HCT116 (cell line): ENCODE measurements at regions not wholly inside any gene's neighbourhood (a gene's known extent, or its start where the extent isn't known, plus 50 kb on each side); places are given as distances from the start of the nearest gene placed in this dataset.

Source experiments
- ATAC-seq: fragments of 200-7000 bp; cut with Tn5 transposase; 2 replicates; pipeline ENCODE4 v1.9.1; 2020; ENCODE audit warnings: mild to moderate bottlenecking, moderate library complexity
- BruUV-seq: library from RNA; stranded (reverse); fragments of 400-500 nt; replicated peaks from 2 replicates; lab custom pipeline; 2021; lab: Mats Ljungman, UMichigan
- CTCF ChIA-PET: fragments of 300-600 bp; sonication (Branson Sonifier 250); formaldehyde crosslinking; loops from one replicate; lab custom pipeline; 2021; ENCODE audit warnings: antibody characterized with exemption; lab: Charles Lee
- POLR2A ChIA-PET: fragments of 300-600, 350-600 bp; sonication (Branson Sonifier 250); formaldehyde crosslinking; loops from one replicate; lab custom pipeline; 2021; ENCODE audit warnings: antibody characterized with exemption; lab: Charles Lee
- RAD21 ChIA-PET, 2 experiments: fragments of 300-600 bp; sonication (Branson Sonifier 250); formaldehyde crosslinking; loops; one replicate each; lab custom pipeline; 2023; ENCODE audit warnings: low total read pairs in 2 of 2; ENCODE audit not compliant: uncharacterized antibody in 2 of 2, unreplicated experiment in 2 of 2, low non-redundant PET in 1 of 2; lab: Charles Lee
- DNase-seq: peaks from one replicate; pipeline ENCODE4 v3.0.0-alpha.2; 2010; ENCODE audit warnings: low read depth, low spot score
- H2AFZ ChIP-seq: fragments of 200-600 bp; shearing (Covaris generic), sonication (generic); 2 replicates; pipeline ENCODE4 v1.6.1; 2017; ENCODE audit warnings: low read depth, mixed run types, mixed read lengths, antibody characterized with exemption, low read length; ENCODE audit not compliant: poor library complexity, severe bottlenecking
- H3K27ac ChIP-seq: 2 replicates; pipeline ENCODE4 v1.5.1; 2012; ENCODE audit warnings: low read depth, low read length
- H3K27me3 ChIP-seq: fragments of 200-600 bp; sonication (generic); 2 replicates; pipeline ENCODE4 v1.6.1; 2016; ENCODE audit warnings: mixed run types, low read length, mixed read lengths; ENCODE audit not compliant: insufficient read depth
- H3K36me3 ChIP-seq, 2 experiments: fragments of 200-500 bp in 1 of 2; fragments of 200-600 bp in 1 of 2; sonication (Bioruptor generic) in 1 of 2; sonication (generic) in 1 of 2; 2 replicates each; pipeline versions ENCODE4 v1.5.1 to v1.6.1; 2014 to 2016; ENCODE audit warnings: low read length in 2 of 2, inconsistent platforms in 1 of 2, mixed read lengths in 1 of 2, mixed run types in 1 of 2; ENCODE audit not compliant: insufficient read depth in 2 of 2, control insufficient read depth in 1 of 2
- H3K4me1 ChIP-seq, 2 experiments: fragments of 200-600 bp in 1 of 2; sonication (generic) in 1 of 2; 2 replicates each; pipeline versions ENCODE4 v1.5.1 to v1.6.1; 2012 to 2017; ENCODE audit warnings: low read length in 2 of 2, inconsistent platforms in 1 of 2, mild to moderate bottlenecking in 1 of 2, mixed read lengths in 1 of 2, mixed run types in 1 of 2, moderate library complexity in 1 of 2; ENCODE audit not compliant: insufficient read depth in 2 of 2, control insufficient read depth in 1 of 2
- H3K4me2 ChIP-seq: fragments of 200-600 bp; sonication (generic); 2 replicates; pipeline ENCODE4 v1.6.1; 2017; ENCODE audit warnings: mixed run types, low read length, mixed read lengths
- H3K4me3 ChIP-seq, 2 experiments: fragments of 200-600 bp in 1 of 2; sonication (generic) in 1 of 2; replicated peaks in 1 of 2; 2 replicates each; pipeline ENCODE4 v1.5.1; 2011 to 2016; ENCODE audit warnings: low read length in 2 of 2, control low read depth in 1 of 2, low read depth in 1 of 2, mild to moderate bottlenecking in 1 of 2, mixed read lengths in 1 of 2, mixed run types in 1 of 2
- H3K79me2 ChIP-seq: fragments of 200-600 bp; sonication (generic); 2 replicates; pipeline ENCODE4 v1.6.1; 2017; ENCODE audit warnings: mild to moderate bottlenecking, mixed run types, low read length, moderate library complexity, mixed read lengths; ENCODE audit not compliant: insufficient read depth
- H3K9ac ChIP-seq: fragments of 200-600 bp; sonication (generic); 2 replicates; pipeline ENCODE4 v1.6.1; 2016; ENCODE audit warnings: low read length, mixed read lengths
- H3K9me2 ChIP-seq: fragments of 200-600 bp; sonication (generic), shearing (Covaris generic); 2 replicates; pipeline ENCODE4 v1.6.1; 2017; ENCODE audit warnings: mixed run types, mild to moderate bottlenecking, moderate library complexity; ENCODE audit not compliant: insufficient read depth
- H3K9me3 ChIP-seq, 2 experiments: fragments of 200-500 bp in 1 of 2; fragments of 200-600 bp in 1 of 2; sonication (Bioruptor generic) in 1 of 2; sonication (generic) in 1 of 2; 2 replicates each; pipeline ENCODE4 v1.6.1; 2014 to 2017; ENCODE audit warnings: low read length in 2 of 2, mixed read lengths in 2 of 2, inconsistent platforms in 1 of 2, low read depth in 1 of 2, mild to moderate bottlenecking in 1 of 2, mixed run types in 1 of 2, moderate library complexity in 1 of 2; ENCODE audit not compliant: control insufficient read depth in 1 of 2, insufficient read depth in 1 of 2
- H4K20me1 ChIP-seq: fragments of 200-600 bp; sonication (generic), shearing (Covaris generic); 2 replicates; pipeline ENCODE4 v1.6.1; 2017; ENCODE audit warnings: mixed run types, mild to moderate bottlenecking, moderate library complexity; ENCODE audit not compliant: insufficient read depth
- CBX3 ChIP-seq: IDR thresholded peaks from 2 replicates; pipeline ENCODE4 v1.6.1; 2012; ENCODE audit warnings: low read depth
- ELF1 ChIP-seq: IDR thresholded peaks from 2 replicates; pipeline ENCODE4 v1.6.1; 2012; ENCODE audit warnings: low read depth, borderline replicate concordance
- EZH2 ChIP-seq: fragments of 200-600 bp; sonication (generic); IDR thresholded peaks from 2 replicates; pipeline ENCODE4 v1.6.1; 2017; ENCODE audit warnings: antibody characterized with exemption, mixed run types
- EZH2phosphoT487 ChIP-seq: fragments of 200-600 bp; IDR thresholded peaks from 2 replicates; pipeline ENCODE4 v1.6.1; 2018; ENCODE audit warnings: antibody characterized with exemption, borderline replicate concordance
- FOSL1 ChIP-seq: IDR thresholded peaks from 2 replicates; pipeline ENCODE4 v1.6.1; 2012; ENCODE audit warnings: low read depth
- JUND ChIP-seq: IDR thresholded peaks from 2 replicates; pipeline ENCODE4 v1.6.1; 2012
- POLR2AphosphoS5 ChIP-seq: IDR thresholded peaks from 2 replicates; pipeline ENCODE4 v1.6.1; 2011; ENCODE audit warnings: mild to moderate bottlenecking, low read depth, low read length, moderate library complexity
- SP1 ChIP-seq: IDR thresholded peaks from 2 replicates; pipeline ENCODE4 v1.6.1; 2012; ENCODE audit warnings: low read depth
- TCF7L2 ChIP-seq: IDR thresholded peaks from 2 replicates; pipeline ENCODE4 v1.7.0; 2011; ENCODE audit warnings: borderline replicate concordance, inconsistent platforms; ENCODE audit not compliant: insufficient read depth, insufficient read length; ENCODE audit errors: extremely low read depth
- ZNF274 ChIP-seq: fragments of 200-500 bp; sonication (Bioruptor generic); IDR thresholded peaks from 2 replicates; pipeline ENCODE4 v1.6.1; 2014; ENCODE audit warnings: mild to moderate bottlenecking, low read depth, low read length, inconsistent platforms
- intact Hi-C: fragments of 100-400 bp; cut with micrococcal nuclease; formaldehyde crosslinking; loops from 2 replicates; pipeline ENCODE4 v1.10.0; 2022
- TF ChIP-seq, protein P1 (sequence below): IDR thresholded peaks from 2 replicates; pipeline ENCODE4 v1.6.1; 2012; ENCODE audit warnings: low read depth
- TF ChIP-seq, protein P2 (sequence below), 3 experiments: fragments of 200-600 bp in 1 of 3; sonication (generic) in 1 of 3; IDR thresholded peaks in 2 of 3; conservative IDR thresholded peaks in 1 of 3; 2 replicates each; pipeline ENCODE4 v1.5.1; 2012 to 2017; ENCODE audit warnings: low read depth in 2 of 3, low read length in 2 of 3, antibody characterized with exemption in 1 of 3, borderline replicate concordance in 1 of 3, control low read depth in 1 of 3, mild to moderate bottlenecking in 1 of 3, mixed read lengths in 1 of 3, mixed run types in 1 of 3, moderate library complexity in 1 of 3; ENCODE audit not compliant: insufficient read depth in 1 of 3

DNA sequence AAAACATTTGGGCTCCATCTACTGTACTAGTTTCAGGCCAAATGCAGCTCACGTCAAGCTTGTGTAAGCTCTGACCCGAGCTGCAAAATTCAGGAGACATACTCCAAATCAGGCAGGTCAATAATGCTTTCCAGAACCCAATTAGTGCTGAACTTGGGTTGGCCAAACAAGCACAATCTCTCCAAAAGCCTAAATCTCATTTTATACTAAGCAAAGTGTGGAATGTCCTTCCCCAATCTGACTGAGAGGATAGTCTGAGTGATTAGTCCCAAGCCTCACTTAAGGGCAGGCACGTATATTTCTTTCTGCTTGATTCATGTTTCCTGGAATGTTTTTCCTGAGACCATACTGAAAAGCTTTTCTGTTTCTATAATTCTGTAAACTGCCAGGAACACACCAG, 79.9 kb downstream of the NKX6-1 start:
- Histone ChIP-seq H2AFZ (no peak overlapping the region), H3K4me3 (no peak overlapping the region), H3K4me2 (no peak overlapping the region), H3K27ac (no peak overlapping the region), H3K9ac (no peak overlapping the region), H3K79me2 (no peaks in the 10 kb centered on the region), H3K9me2 (no peaks in the 10 kb centered on the region), H4K20me1 (no peaks in the 10 kb centered on the region), H3K4me1 (no peaks in the 10 kb centered on the region), H3K36me3 (no peaks in the 10 kb centered on the region), H3K27me3 (no peaks in the 10 kb centered on the region), H3K9me3 (no peaks in the 10 kb centered on the region)
- ChIA-PET POLR2A (no interaction called here), RAD21 (no interaction called here), CTCF (no interaction called here)
- DNase-seq (no peak), ATAC-seq (no peak)
- BruUV-seq, result no TSS peak
- intact Hi-C loops, result no loop called here
- no peak for TF ChIP-seq ELF1
- TF ChIP-seq SP1, result no peak
- TF ChIP-seq, protein P1, sequence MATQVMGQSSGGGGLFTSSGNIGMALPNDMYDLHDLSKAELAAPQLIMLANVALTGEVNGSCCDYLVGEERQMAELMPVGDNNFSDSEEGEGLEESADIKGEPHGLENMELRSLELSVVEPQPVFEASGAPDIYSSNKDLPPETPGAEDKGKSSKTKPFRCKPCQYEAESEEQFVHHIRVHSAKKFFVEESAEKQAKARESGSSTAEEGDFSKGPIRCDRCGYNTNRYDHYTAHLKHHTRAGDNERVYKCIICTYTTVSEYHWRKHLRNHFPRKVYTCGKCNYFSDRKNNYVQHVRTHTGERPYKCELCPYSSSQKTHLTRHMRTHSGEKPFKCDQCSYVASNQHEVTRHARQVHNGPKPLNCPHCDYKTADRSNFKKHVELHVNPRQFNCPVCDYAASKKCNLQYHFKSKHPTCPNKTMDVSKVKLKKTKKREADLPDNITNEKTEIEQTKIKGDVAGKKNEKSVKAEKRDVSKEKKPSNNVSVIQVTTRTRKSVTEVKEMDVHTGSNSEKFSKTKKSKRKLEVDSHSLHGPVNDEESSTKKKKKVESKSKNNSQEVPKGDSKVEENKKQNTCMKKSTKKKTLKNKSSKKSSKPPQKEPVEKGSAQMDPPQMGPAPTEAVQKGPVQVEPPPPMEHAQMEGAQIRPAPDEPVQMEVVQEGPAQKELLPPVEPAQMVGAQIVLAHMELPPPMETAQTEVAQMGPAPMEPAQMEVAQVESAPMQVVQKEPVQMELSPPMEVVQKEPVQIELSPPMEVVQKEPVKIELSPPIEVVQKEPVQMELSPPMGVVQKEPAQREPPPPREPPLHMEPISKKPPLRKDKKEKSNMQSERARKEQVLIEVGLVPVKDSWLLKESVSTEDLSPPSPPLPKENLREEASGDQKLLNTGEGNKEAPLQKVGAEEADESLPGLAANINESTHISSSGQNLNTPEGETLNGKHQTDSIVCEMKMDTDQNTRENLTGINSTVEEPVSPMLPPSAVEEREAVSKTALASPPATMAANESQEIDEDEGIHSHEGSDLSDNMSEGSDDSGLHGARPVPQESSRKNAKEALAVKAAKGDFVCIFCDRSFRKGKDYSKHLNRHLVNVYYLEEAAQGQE, result no peak
- TF ChIP-seq POLR2AphosphoS5, result no peak
- no peak for TF ChIP-seq EZH2phosphoT487
- TF ChIP-seq JUND, result no peak
- TF ChIP-seq EZH2, result no peak
- no peak for TF ChIP-seq TCF7L2
- no peak for TF ChIP-seq ZNF274
- TF ChIP-seq, protein P2, sequence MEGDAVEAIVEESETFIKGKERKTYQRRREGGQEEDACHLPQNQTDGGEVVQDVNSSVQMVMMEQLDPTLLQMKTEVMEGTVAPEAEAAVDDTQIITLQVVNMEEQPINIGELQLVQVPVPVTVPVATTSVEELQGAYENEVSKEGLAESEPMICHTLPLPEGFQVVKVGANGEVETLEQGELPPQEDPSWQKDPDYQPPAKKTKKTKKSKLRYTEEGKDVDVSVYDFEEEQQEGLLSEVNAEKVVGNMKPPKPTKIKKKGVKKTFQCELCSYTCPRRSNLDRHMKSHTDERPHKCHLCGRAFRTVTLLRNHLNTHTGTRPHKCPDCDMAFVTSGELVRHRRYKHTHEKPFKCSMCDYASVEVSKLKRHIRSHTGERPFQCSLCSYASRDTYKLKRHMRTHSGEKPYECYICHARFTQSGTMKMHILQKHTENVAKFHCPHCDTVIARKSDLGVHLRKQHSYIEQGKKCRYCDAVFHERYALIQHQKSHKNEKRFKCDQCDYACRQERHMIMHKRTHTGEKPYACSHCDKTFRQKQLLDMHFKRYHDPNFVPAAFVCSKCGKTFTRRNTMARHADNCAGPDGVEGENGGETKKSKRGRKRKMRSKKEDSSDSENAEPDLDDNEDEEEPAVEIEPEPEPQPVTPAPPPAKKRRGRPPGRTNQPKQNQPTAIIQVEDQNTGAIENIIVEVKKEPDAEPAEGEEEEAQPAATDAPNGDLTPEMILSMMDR (IDR thresholded peaks at IDR 0.05 in 2 of 3, conservative IDR thresholded peaks at IDR 0.05 in 1 of 3; ENCODE audit: borderline replicate concordance in 1 of 3, insufficient read depth in 1 of 3, low read depth in 2 of 3, low read length in 2 of 3), result no peak
- TF ChIP-seq FOSL1, result no peak
- no peak for TF ChIP-seq CBX3
- TF ChIP-seq, all 23 proteins: peak for 0
